ENCODE measurements at regions not wholly inside any gene's neighbourhood (a gene's known extent, or its start where the extent isn't known, plus 50 kb on each side); places are given as distances from the start of the nearest gene placed in this dataset.

DNA sequence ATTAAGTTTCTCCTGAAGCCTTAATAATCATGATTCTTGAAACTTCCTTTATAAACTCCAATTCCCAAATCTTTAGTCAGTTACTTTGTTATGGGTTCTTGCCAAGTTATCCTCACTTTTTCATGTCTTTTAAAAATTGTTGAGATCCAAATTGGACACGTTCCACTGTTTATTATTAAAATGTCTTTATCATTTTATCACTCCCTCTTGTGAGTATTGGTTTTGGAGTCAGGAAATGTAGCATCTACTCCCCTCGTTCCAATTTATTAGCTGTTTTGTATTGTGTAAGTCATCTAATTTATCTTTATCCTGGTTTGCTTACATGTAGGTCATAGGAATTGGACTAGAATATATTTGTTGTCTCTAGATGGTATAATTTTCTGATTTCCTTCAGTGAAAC, 213.1 kb upstream of the SLC39A10 start:
- H3K9me3 ChIP-seq (replicated peaks; ENCODE audit: control insufficient read depth, insufficient read depth, low read length): no peaks in the 10 kb centered on the region; the same call in 1 of the 3 replicates
- CTCF ChIA-PET: no interaction called here
- FAIRE-seq: no peak
- intact Hi-C loops (cut with micrococcal nuclease; ENCODE audit: unreplicated experiment) (no loop called here), in situ Hi-C loops (cut with MboI) (no loop called here)
- BruUV-seq (replicated peaks): no TSS peak
- no peaks in the 10 kb centered on the region for H3K79me2 ChIP-seq (ENCODE audit: control insufficient read depth, insufficient read depth, low read length)
- POLR2A ChIA-PET: no interaction called here
- H3K27me3 ChIP-seq (replicated peaks in 1 of 2; ENCODE audit: control insufficient read depth in 2 of 2, insufficient read depth in 2 of 2, low read length in 1 of 2): no peaks in the 10 kb centered on the region
- no peaks in the 10 kb centered on the region for H4K20me1 ChIP-seq (ENCODE audit: control insufficient read depth, insufficient read depth)
- H3K27ac ChIP-seq (ENCODE audit: control insufficient read depth, insufficient read depth): no peak overlapping the region
- no peak for DNase-seq (ENCODE audit: low read depth, low spot score)
- no peaks in the 10 kb centered on the region for H3K4me1 ChIP-seq (ENCODE audit: control insufficient read depth, insufficient read depth, low read length)
- H3K36me3 ChIP-seq (ENCODE audit: control insufficient read depth in 2 of 2, insufficient read depth in 2 of 2, low read length in 1 of 2): no peaks in the 10 kb centered on the region
- H3K4me3 ChIP-seq: no peak overlapping the region
- H3K9ac ChIP-seq (ENCODE audit: control insufficient read depth, insufficient read depth, low read length): no peak overlapping the region
- 0% methylated on average over 2 of the region's 2 CpGs for WGBS (ENCODE audit: insufficient coverage, insufficient replicate concordance, low lambda C conversion rate, missing lambda C conversion rate)
- no peak overlapping the region for H3K4me2 ChIP-seq (ENCODE audit: control insufficient read depth, insufficient read depth)
- SMC1A ChIA-PET (ENCODE audit: uncharacterized antibody, unreplicated experiment): interaction anchor here (0.9 kb wide), 1 partner anchor 20 kb away, joined by 3 read pairs; no protein-coding TSS in a partner anchor
- TF ChIP-seq CREB1 (IDR thresholded peaks at IDR 0.05; ENCODE audit: low read depth) (no peak), WRNIP1 (IDR thresholded peaks at IDR 0.05; ENCODE audit: borderline replicate concordance, low read depth, low read length) (no peak)
- ATAC-seq: no peak
- RAD21 ChIA-PET (ENCODE audit: unreplicated experiment): no interaction called here
- no peak overlapping the region for H2AFZ ChIP-seq (ENCODE audit: control insufficient read depth, low read depth, low read length)

DNA sequence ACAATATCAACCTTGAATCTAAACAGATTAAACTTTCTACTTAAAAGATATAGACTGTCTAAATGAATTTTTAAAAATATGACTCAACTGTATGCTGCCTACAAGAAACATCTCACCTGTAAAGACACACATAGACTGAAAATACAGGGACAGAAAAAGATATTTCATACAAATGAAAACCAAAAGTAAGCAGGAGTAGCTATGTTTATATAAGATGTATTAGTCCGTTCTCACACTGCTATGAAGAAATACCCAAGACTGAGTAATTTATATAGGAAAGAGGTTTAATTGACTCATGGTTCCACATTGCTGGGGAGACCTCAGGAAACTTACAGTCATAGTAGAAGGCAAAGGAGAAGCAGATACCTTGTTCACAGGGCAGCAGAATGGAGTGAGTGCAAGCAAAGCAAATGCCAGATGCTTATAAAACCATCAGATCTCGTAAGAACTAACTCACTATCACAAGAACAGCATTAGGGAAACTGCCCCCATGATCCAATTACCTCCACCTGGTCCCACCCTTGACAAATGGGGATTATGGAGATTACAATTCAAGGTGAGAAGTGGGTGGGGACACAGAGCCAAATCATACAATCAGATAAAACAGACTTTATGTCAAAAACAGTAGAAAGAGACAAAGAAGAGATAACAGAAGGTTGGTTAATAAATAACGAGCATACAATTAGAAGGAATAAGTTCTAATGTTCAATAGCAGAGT, 214.4 kb upstream of the SLC39A10 start:
- no peak overlapping the region for H3K4me2 ChIP-seq (ENCODE audit: control insufficient read depth, insufficient read depth)
- CTCF ChIA-PET: interaction anchor here (1.6 kb wide), 1 partner anchor 27 kb away, joined by 3 read pairs; no protein-coding TSS in a partner anchor
- no peak for DNase-seq (ENCODE audit: low read depth, low spot score)
- POLR2A ChIA-PET: no interaction called here
- no peak overlapping the region for H3K9ac ChIP-seq (ENCODE audit: control insufficient read depth, insufficient read depth, low read length)
- WGBS (ENCODE audit: insufficient coverage, insufficient replicate concordance, low lambda C conversion rate, missing lambda C conversion rate): 4% methylated on average over 3 of the region's 3 CpGs
- intact Hi-C loops (cut with micrococcal nuclease; ENCODE audit: unreplicated experiment): no loop called here
- no peaks in the 10 kb centered on the region; the same call in 1 of the 3 replicates for H3K9me3 ChIP-seq (replicated peaks; ENCODE audit: control insufficient read depth, insufficient read depth, low read length)
- TF ChIP-seq RB1 (IDR thresholded peaks at IDR 0.05; ENCODE audit: borderline replicate concordance) (no peak), HDAC2 (IDR thresholded peaks at IDR 0.05) (no peak)
- TF ChIP-seq, protein P1, sequence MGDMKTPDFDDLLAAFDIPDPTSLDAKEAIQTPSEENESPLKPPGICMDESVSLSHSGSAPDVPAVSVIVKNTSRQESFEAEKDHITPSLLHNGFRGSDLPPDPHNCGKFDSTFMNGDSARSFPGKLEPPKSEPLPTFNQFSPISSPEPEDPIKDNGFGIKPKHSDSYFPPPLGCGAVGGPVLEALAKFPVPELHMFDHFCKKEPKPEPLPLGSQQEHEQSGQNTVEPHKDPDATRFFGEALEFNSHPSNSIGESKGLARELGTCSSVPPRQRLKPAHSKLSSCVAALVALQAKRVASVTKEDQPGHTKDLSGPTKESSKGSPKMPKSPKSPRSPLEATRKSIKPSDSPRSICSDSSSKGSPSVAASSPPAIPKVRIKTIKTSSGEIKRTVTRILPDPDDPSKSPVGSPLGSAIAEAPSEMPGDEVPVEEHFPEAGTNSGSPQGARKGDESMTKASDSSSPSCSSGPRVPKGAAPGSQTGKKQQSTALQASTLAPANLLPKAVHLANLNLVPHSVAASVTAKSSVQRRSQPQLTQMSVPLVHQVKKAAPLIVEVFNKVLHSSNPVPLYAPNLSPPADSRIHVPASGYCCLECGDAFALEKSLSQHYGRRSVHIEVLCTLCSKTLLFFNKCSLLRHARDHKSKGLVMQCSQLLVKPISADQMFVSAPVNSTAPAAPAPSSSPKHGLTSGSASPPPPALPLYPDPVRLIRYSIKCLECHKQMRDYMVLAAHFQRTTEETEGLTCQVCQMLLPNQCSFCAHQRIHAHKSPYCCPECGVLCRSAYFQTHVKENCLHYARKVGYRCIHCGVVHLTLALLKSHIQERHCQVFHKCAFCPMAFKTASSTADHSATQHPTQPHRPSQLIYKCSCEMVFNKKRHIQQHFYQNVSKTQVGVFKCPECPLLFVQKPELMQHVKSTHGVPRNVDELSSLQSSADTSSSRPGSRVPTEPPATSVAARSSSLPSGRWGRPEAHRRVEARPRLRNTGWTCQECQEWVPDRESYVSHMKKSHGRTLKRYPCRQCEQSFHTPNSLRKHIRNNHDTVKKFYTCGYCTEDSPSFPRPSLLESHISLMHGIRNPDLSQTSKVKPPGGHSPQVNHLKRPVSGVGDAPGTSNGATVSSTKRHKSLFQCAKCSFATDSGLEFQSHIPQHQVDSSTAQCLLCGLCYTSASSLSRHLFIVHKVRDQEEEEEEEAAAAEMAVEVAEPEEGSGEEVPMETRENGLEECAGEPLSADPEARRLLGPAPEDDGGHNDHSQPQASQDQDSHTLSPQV (IDR thresholded peaks at IDR 0.05): no peak
- no peak overlapping the region for H2AFZ ChIP-seq (ENCODE audit: control insufficient read depth, low read depth, low read length)
- no peaks in the 10 kb centered on the region for H3K4me1 ChIP-seq (ENCODE audit: control insufficient read depth, insufficient read depth, low read length)
- FAIRE-seq: no peak
- no peaks in the 10 kb centered on the region for H3K36me3 ChIP-seq (ENCODE audit: control insufficient read depth in 2 of 2, insufficient read depth in 2 of 2, low read length in 1 of 2)
- no peak overlapping the region for H3K27ac ChIP-seq (ENCODE audit: control insufficient read depth, insufficient read depth)
- H3K4me3 ChIP-seq: no peak overlapping the region
- no peak for ATAC-seq
- SMC1A ChIA-PET (ENCODE audit: uncharacterized antibody, unreplicated experiment): interaction anchor here (0.7 kb wide), 1 partner anchor 21 kb away, joined by 3 read pairs; no protein-coding TSS in a partner anchor
- no peaks in the 10 kb centered on the region for H3K27me3 ChIP-seq (replicated peaks in 1 of 2; ENCODE audit: control insufficient read depth in 2 of 2, insufficient read depth in 2 of 2, low read length in 1 of 2)
- BruUV-seq (replicated peaks): no TSS peak
- RAD21 ChIA-PET (ENCODE audit: unreplicated experiment): interaction anchor here (1.7 kb wide), 1 partner anchor 9 kb away, joined by 4 read pairs; no protein-coding TSS in a partner anchor
- in situ Hi-C loops (cut with MboI): no loop called here
- H4K20me1 ChIP-seq (ENCODE audit: control insufficient read depth, insufficient read depth): no peaks in the 10 kb centered on the region
- H3K79me2 ChIP-seq (ENCODE audit: control insufficient read depth, insufficient read depth, low read length): no peaks in the 10 kb centered on the region

Measured in GM12878 (cell line).